Thoracic aorta (tissue), 2 donors: ENCODE measurements at regions not wholly inside any gene's neighbourhood (a gene's known extent, or its start where the extent isn't known, plus 50 kb on each side); places are given as distances from the start of the nearest gene placed in this dataset.
"Not testable (repeated sequence)": the region's sequence is repeated elsewhere in the genome, so short reads cannot be mapped to it uniquely, and the experiment has no call there.

Source experiments
- ATAC-seq: fragments of 150-250 bp; one replicate; pipeline ENCODE4 v1.8.0; 2017; ENCODE audit warnings: low read depth; ENCODE audit not compliant: insufficient number of reproducible peaks, low FRiP score
- DNase-seq: peaks from one replicate; pipeline ENCODE4 v3.0.0-alpha.2; 2020; ENCODE audit warnings: low spot score
- H3K27ac ChIP-seq, 2 donors: fragments of 200-600 bp; sonication (generic); 1 replicate in 1 of 2; 2 replicates in 1 of 2; pipeline ENCODE4 v1.5.1; 2016; ENCODE audit warnings: mild to moderate bottlenecking in 2 of 2, moderate library complexity in 2 of 2
- H3K27me3 ChIP-seq: fragments of 200-600 bp; sonication (generic); replicated peaks from 2 replicates; pipeline ENCODE4 v1.6.0; 2016; ENCODE audit warnings: mild to moderate bottlenecking; ENCODE audit not compliant: insufficient read depth
- H3K36me3 ChIP-seq: fragments of 200-600 bp; sonication (generic); one replicate; pipeline ENCODE4 v1.5.1; 2016
- H3K4me1 ChIP-seq, 2 donors: fragments of 200-600 bp; sonication (generic); 1 replicate in 1 of 2; 2 replicates in 1 of 2; pipeline versions ENCODE4 v1.5.1 to v1.6.0; 2016; ENCODE audit warnings: low read depth in 2 of 2, mild to moderate bottlenecking in 1 of 2; ENCODE audit not compliant: control insufficient read depth in 1 of 2
- H3K4me3 ChIP-seq: fragments of 200-600 bp; sonication (generic); 2 replicates; pipeline ENCODE4 v1.5.1; 2016; ENCODE audit warnings: mild to moderate bottlenecking
- H3K9me3 ChIP-seq: fragments of 200-600 bp; sonication (generic); 2 replicates; pipeline ENCODE4 v1.5.1; 2016
- CTCF ChIP-seq: fragments of 200-600 bp; sonication (generic); IDR thresholded peaks from one replicate; pipeline ENCODE4 v1.5.1; 2019; ENCODE audit warnings: antibody characterized with exemption

DNA sequence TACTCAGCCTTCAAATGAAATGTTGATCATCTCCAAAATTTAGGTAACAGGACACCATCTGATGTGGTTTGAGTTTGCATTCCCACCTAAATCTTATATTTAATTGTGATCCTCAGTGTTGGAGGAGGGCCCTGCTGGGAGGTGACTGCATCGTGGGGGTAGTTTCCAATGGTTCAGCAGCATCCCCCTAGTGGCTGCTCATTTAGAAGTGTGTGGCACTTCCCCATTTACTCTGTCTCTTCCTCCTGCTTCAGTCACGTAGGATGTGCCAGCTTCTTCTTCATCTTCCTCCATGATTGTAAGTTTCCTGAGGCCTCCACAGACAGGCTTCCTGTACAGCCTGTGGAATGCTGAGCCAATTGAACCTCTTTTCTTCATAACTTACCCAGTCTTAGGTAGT is 731.2 kb downstream of the USP25 start:
- peaks cover 0 to 3% of the 10 kb centered on the region in 2 donors for H3K4me1 ChIP-seq
- no peak for ATAC-seq
- no peak for TF ChIP-seq CTCF

DNA sequence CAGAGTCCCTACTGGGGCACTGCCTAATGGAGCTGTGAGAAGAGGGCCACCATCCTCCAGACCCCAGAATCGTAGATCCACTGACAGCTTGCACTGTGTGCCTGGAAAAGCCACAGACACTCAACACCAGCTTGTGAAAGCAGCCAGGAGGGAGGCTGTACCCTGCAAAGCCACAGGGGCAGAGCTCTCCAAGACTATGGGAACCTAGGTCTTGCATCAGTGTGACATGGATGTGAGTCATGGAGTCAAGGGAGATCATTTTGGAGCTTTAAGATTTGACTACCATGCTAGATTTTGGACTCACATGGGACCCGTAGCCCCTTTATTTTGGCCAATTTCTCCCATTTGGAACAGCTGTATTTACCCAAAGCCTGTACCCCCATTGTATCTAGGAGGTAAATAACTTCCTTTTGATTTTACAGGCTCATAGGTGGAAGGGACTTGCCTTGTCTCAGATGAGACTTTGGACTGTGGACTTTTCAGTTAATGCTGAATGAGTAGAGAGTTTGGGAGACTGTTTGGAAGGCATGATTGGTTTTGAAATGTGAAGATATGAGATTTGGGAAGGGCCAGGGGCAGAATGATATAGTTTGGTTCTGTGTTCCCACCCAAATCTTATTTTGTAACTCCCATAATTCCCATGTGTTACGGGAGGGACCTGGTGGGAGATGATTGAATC is 734.6 kb downstream of the USP25 start:
- H3K4me1 ChIP-seq, H3K27me3 ChIP-seq, ATAC-seq, H3K4me3 ChIP-seq, DNase-seq, H3K27ac ChIP-seq, H3K36me3 ChIP-seq, H3K9me3 ChIP-seq: not testable (repeated sequence)

More for the DNA sequence above, 731.2 kb downstream of the USP25 start:
- H3K9me3 ChIP-seq: no peaks in the 10 kb centered on the region
- H3K4me3 ChIP-seq: no peak overlapping the region
- H3K27me3 ChIP-seq: no peaks in the 10 kb centered on the region
- no peaks in the 10 kb centered on the region for H3K36me3 ChIP-seq
- H3K27ac ChIP-seq: no peak overlapping the region
- no peak for DNase-seq

DNA sequence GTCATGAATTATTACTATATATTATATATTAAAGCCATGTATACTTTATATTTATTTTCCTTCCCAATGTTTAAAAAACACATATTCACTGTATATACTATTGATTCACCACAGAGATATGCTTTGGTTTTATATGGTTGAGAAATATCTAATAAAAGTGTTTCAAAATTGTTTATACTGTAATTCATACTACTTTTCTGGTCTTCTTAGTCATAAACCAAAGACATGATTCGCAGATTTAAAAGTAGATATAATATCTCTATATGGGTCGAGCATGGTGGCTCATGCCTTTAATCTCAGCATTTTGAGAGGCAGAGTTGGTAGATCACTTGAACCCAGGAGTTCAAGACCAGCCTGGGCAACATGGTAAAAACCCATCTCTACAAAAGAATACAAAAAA is 738.4 kb downstream of the USP25 start:
- DNase-seq (no peak), ATAC-seq (no peak)

GRCh38 chr21:16473988-16474387 is 744.2 kb downstream of the USP25 start:
- H3K9me3 ChIP-seq: no peaks in the 10 kb centered on the region
- ATAC-seq: no peak

More for the DNA sequence above, 738.4 kb downstream of the USP25 start:
- no peaks in the 10 kb centered on the region for H3K9me3 ChIP-seq
- no peak overlapping the region for H3K27ac ChIP-seq
- no peaks in the 10 kb centered on the region for H3K4me1 ChIP-seq
- no peak for TF ChIP-seq CTCF
- no peaks in the 10 kb centered on the region for H3K27me3 ChIP-seq
- no peak overlapping the region for H3K4me3 ChIP-seq
- no peaks in the 10 kb centered on the region for H3K36me3 ChIP-seq

GRCh38 chr21:16476056-16476825 is 746.5 kb downstream of the USP25 start:
- H3K4me3 ChIP-seq: no peak overlapping the region
- H3K9me3 ChIP-seq: peaks cover 5% of the 10 kb centered on the region
- ATAC-seq (no peak), DNase-seq (no peak)
- peaks cover 14 to 17% of the 10 kb centered on the region in 2 donors for H3K4me1 ChIP-seq
- H3K27me3 ChIP-seq: no peaks in the 10 kb centered on the region
- no peak for TF ChIP-seq CTCF
- no peak overlapping the region for H3K27ac ChIP-seq
- H3K36me3 ChIP-seq: no peaks in the 10 kb centered on the region

More at GRCh38 chr21:16473988-16474387, 744.2 kb downstream of the USP25 start:
- Histone ChIP-seq H3K27me3 (no peaks in the 10 kb centered on the region), H3K36me3 (no peaks in the 10 kb centered on the region), H3K4me3 (no peak overlapping the region), H3K4me1 (peaks cover 14 to 17% of the 10 kb centered on the region in 2 donors), H3K27ac (peak overlapping the region; percentile 10 to 37)
- no peak for DNase-seq
- no peak for TF ChIP-seq CTCF
